ENCODE measurements at regions not wholly inside any gene's neighbourhood (a gene's known extent, or its start where the extent isn't known, plus 50 kb on each side); places are given as distances from the start of the nearest gene placed in this dataset.

DNA sequence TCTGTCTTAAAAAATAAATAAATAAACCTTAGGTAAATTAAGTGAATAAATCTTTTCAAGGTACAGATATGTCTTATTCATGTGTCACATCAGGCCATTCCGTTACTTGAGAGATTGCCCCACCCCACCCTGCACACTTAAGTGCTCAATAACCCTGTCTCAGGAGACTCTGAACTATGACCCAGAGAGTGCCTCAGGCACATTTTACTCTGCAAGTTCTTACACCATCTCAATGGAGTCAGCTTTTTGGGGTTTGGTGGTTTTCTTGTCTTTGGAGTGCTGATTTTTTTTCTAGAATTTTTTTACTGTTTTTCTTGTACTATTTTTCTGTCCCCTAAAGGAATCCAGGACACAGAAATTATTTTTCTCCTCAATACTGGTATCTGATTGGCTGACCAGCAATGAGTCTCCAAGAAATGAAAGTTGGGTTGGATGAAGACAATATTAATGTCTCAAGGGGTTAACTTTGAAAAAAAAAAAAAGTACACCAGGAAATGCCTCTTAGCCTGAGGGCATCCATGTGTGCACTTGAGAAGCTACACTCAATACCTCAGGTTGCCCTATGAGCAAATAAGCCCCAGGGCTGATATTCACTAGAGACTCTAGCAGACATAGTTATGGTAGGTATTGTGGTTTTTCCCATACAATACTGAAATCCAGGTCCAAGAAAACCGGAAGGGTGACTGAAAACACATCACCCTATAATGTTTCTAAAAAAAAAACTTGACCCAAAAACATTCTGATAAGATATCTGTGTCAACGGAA, 114.6 kb upstream of the ZNF91 start:
- Histone ChIP-seq H3K4me1 (ENCODE audit: insufficient read depth) (no peaks in the 10 kb centered on the region), H3K27ac (ENCODE audit: low read depth) (no peak overlapping the region), H3K79me2 (replicated peaks; ENCODE audit: insufficient read depth) (no peaks in the 10 kb centered on the region), H3K9me2 (ENCODE audit: insufficient read depth) (no peaks in the 10 kb centered on the region; the same call in 1 of the 2 replicates), H2AFZ (no peak overlapping the region), H3K4me2 (no peak overlapping the region), H3K4me3 (no peak overlapping the region), H3K36me3 (ENCODE audit: insufficient read depth) (no peaks in the 10 kb centered on the region), H4K20me1 (replicated peaks; ENCODE audit: insufficient read depth) (no peaks in the 10 kb centered on the region), H3K27me3 (ENCODE audit: insufficient read depth) (no peaks in the 10 kb centered on the region), H3F3A (replicated peaks; ENCODE audit: low read depth) (no peaks in the 10 kb centered on the region)
- no peak for ATAC-seq
- Mint-ChIP-seq H3K4me3 (no peak overlapping the region), H3K4me1 (peaks cover 4% of the 10 kb centered on the region; the same call in 1 of the 3 replicates), H3K36me3 (ENCODE audit: low read depth) (no peaks in the 10 kb centered on the region), H3K9me3 (peaks cover 50% of the 10 kb centered on the region), H3K27ac (no peak overlapping the region), H3K27me3 (ENCODE audit: insufficient read depth, low read depth, poor library complexity) (peaks cover 7% of the 10 kb centered on the region)
- no peak for DNase-seq (ENCODE audit: low spot score)
- TF ChIP-seq, protein P1, sequence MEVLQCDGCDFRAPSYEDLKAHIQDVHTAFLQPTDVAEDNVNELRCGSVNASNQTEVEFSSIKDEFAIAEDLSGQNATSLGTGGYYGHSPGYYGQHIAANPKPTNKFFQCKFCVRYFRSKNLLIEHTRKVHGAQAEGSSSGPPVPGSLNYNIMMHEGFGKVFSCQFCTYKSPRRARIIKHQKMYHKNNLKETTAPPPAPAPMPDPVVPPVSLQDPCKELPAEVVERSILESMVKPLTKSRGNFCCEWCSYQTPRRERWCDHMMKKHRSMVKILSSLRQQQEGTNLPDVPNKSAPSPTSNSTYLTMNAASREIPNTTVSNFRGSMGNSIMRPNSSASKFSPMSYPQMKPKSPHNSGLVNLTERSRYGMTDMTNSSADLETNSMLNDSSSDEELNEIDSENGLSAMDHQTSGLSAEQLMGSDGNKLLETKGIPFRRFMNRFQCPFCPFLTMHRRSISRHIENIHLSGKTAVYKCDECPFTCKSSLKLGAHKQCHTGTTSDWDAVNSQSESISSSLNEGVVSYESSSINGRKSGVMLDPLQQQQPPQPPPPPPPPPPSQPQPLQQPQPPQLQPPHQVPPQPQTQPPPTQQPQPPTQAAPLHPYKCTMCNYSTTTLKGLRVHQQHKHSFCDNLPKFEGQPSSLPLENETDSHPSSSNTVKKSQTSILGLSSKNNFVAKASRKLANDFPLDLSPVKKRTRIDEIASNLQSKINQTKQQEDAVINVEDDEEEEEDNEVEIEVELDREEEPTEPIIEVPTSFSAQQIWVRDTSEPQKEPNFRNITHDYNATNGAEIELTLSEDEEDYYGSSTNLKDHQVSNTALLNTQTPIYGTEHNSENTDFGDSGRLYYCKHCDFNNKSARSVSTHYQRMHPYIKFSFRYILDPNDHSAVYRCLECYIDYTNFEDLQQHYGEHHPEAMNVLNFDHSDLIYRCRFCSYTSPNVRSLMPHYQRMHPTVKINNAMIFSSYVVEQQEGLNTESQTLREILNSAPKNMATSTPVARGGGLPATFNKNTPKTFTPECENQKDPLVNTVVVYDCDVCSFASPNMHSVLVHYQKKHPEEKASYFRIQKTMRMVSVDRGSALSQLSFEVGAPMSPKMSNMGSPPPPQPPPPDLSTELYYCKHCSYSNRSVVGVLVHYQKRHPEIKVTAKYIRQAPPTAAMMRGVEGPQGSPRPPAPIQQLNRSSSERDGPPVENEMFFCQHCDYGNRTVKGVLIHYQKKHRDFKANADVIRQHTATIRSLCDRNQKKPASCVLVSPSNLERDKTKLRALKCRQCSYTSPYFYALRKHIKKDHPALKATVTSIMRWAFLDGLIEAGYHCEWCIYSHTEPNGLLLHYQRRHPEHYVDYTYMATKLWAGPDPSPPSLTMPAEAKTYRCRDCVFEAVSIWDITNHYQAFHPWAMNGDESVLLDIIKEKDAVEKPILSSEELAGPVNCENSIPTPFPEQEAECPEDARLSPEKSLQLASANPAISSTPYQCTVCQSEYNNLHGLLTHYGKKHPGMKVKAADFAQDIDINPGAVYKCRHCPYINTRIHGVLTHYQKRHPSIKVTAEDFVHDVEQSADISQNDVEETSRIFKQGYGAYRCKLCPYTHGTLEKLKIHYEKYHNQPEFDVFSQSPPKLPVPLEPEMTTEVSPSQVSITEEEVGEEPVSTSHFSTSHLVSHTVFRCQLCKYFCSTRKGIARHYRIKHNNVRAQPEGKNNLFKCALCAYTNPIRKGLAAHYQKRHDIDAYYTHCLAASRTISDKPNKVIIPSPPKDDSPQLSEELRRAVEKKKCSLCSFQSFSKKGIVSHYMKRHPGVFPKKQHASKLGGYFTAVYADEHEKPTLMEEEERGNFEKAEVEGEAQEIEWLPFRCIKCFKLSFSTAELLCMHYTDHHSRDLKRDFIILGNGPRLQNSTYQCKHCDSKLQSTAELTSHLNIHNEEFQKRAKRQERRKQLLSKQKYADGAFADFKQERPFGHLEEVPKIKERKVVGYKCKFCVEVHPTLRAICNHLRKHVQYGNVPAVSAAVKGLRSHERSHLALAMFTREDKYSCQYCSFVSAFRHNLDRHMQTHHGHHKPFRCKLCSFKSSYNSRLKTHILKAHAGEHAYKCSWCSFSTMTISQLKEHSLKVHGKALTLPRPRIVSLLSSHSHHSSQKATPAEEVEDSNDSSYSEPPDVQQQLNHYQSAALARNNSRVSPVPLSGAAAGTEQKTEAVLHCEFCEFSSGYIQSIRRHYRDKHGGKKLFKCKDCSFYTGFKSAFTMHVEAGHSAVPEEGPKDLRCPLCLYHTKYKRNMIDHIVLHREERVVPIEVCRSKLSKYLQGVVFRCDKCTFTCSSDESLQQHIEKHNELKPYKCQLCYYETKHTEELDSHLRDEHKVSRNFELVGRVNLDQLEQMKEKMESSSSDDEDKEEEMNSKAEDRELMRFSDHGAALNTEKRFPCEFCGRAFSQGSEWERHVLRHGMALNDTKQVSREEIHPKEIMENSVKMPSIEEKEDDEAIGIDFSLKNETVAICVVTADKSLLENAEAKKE (CRISPR knock-in tag; IDR thresholded peaks at IDR 0.05), result no peak
- TF ChIP-seq, protein P2, sequence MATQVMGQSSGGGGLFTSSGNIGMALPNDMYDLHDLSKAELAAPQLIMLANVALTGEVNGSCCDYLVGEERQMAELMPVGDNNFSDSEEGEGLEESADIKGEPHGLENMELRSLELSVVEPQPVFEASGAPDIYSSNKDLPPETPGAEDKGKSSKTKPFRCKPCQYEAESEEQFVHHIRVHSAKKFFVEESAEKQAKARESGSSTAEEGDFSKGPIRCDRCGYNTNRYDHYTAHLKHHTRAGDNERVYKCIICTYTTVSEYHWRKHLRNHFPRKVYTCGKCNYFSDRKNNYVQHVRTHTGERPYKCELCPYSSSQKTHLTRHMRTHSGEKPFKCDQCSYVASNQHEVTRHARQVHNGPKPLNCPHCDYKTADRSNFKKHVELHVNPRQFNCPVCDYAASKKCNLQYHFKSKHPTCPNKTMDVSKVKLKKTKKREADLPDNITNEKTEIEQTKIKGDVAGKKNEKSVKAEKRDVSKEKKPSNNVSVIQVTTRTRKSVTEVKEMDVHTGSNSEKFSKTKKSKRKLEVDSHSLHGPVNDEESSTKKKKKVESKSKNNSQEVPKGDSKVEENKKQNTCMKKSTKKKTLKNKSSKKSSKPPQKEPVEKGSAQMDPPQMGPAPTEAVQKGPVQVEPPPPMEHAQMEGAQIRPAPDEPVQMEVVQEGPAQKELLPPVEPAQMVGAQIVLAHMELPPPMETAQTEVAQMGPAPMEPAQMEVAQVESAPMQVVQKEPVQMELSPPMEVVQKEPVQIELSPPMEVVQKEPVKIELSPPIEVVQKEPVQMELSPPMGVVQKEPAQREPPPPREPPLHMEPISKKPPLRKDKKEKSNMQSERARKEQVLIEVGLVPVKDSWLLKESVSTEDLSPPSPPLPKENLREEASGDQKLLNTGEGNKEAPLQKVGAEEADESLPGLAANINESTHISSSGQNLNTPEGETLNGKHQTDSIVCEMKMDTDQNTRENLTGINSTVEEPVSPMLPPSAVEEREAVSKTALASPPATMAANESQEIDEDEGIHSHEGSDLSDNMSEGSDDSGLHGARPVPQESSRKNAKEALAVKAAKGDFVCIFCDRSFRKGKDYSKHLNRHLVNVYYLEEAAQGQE (IDR thresholded peaks at IDR 0.05; ENCODE audit: unreplicated experiment), result no peak
- TF ChIP-seq CREB1 (CRISPR knock-in tag; IDR thresholded peaks at IDR 0.05; ENCODE audit: low read depth), result no peak
- TF ChIP-seq EZH2 (IDR thresholded peaks at IDR 0.05; ENCODE audit: low read depth, unreplicated experiment), result no peak
- TF ChIP-seq, protein P3, sequence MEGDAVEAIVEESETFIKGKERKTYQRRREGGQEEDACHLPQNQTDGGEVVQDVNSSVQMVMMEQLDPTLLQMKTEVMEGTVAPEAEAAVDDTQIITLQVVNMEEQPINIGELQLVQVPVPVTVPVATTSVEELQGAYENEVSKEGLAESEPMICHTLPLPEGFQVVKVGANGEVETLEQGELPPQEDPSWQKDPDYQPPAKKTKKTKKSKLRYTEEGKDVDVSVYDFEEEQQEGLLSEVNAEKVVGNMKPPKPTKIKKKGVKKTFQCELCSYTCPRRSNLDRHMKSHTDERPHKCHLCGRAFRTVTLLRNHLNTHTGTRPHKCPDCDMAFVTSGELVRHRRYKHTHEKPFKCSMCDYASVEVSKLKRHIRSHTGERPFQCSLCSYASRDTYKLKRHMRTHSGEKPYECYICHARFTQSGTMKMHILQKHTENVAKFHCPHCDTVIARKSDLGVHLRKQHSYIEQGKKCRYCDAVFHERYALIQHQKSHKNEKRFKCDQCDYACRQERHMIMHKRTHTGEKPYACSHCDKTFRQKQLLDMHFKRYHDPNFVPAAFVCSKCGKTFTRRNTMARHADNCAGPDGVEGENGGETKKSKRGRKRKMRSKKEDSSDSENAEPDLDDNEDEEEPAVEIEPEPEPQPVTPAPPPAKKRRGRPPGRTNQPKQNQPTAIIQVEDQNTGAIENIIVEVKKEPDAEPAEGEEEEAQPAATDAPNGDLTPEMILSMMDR (conservative IDR thresholded peaks at IDR 0.05; ENCODE audit: low read depth in 2 of 2), result no peak
- TF ChIP-seq POLR2AphosphoS5 (IDR thresholded peaks at IDR 0.05; ENCODE audit: low read depth), result no peak
